ENCODE measurements at regions not wholly inside any gene's neighbourhood (a gene's known extent, or its start where the extent isn't known, plus 50 kb on each side); places are given as distances from the start of the nearest gene placed in this dataset.

DNA sequence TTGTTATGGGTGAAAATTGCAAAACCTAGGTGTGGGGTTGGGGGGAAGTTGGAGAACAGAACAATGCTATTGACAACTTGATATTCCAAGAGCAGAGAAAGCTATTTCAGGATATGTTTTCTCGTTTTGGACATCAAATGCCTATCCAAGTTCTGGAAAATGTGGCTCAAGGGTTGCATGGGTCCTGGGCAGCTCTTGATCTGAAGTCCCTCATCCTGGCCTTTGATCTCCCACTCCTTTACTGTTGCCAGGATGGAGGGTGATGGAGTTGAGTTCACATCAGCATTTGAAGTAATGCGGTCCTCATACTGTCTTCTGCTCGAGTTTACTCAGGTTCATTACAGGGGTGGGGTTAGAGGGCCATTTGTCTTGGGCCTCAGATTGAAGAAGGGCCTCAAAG is 76.9 kb upstream of the RPS23 start:
- TF ChIP-seq, protein P1, sequence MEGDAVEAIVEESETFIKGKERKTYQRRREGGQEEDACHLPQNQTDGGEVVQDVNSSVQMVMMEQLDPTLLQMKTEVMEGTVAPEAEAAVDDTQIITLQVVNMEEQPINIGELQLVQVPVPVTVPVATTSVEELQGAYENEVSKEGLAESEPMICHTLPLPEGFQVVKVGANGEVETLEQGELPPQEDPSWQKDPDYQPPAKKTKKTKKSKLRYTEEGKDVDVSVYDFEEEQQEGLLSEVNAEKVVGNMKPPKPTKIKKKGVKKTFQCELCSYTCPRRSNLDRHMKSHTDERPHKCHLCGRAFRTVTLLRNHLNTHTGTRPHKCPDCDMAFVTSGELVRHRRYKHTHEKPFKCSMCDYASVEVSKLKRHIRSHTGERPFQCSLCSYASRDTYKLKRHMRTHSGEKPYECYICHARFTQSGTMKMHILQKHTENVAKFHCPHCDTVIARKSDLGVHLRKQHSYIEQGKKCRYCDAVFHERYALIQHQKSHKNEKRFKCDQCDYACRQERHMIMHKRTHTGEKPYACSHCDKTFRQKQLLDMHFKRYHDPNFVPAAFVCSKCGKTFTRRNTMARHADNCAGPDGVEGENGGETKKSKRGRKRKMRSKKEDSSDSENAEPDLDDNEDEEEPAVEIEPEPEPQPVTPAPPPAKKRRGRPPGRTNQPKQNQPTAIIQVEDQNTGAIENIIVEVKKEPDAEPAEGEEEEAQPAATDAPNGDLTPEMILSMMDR (conservative IDR thresholded peaks at IDR 0.05; ENCODE audit: low read length), result no peak
- TF ChIP-seq EZH2phosphoT487 (IDR thresholded peaks at IDR 0.05; ENCODE audit: borderline replicate concordance), result no peak

All from Loucy (cell line).